ENCODE measurements at regions not wholly inside any gene's neighbourhood (a gene's known extent, or its start where the extent isn't known, plus 50 kb on each side); places are given as distances from the start of the nearest gene placed in this dataset.

GRCh38 chr10:2230478-2230877 lies 493.2 kb upstream of the ADARB2 start:
- Histone ChIP-seq H3K27ac (no peak overlapping the region), H3K4me3 (no peak overlapping the region), H3K4me1 (no peaks in the 10 kb centered on the region), H3K36me3 (no peaks in the 10 kb centered on the region), H3K27me3 (no peaks in the 10 kb centered on the region), H3K9me3 (peaks cover 7% of the 10 kb centered on the region)
- WGBS: 83% methylated on average over 1 of the region's 1 CpG
- DNase-seq (ENCODE audit: low spot score in 2 of 2): no peak
- TF ChIP-seq POLR2AphosphoS5 (IDR thresholded peaks at IDR 0.05) (no peak), CTCF (IDR thresholded peaks at IDR 0.05) (no peak), EP300 (IDR thresholded peaks at IDR 0.05) (no peak), POLR2A (IDR thresholded peaks at IDR 0.05) (no peak)

- 76% methylated on average over 5 of the region's 5 CpGs for WGBS
- H3K9me3 ChIP-seq: peaks cover 7% of the 10 kb centered on the region
- no peak overlapping the region for H3K4me3 ChIP-seq
- TF ChIP-seq POLR2A (IDR thresholded peaks at IDR 0.05): no peak
- TF ChIP-seq POLR2AphosphoS5 (IDR thresholded peaks at IDR 0.05): no peak
- no peaks in the 10 kb centered on the region for H3K4me1 ChIP-seq
- H3K27me3 ChIP-seq: no peaks in the 10 kb centered on the region
- no peaks in the 10 kb centered on the region for H3K36me3 ChIP-seq
- H3K27ac ChIP-seq: no peak overlapping the region
- no peak for DNase-seq (ENCODE audit: low spot score in 2 of 2)
Observed at GRCh38 chr10:2228320-2228901, 491.1 kb upstream of the ADARB2 start.

GRCh38 chr10:2225609-2226008 lies 488.3 kb upstream of the ADARB2 start:
- no peaks in the 10 kb centered on the region for H3K4me1 ChIP-seq
- no peak for DNase-seq (ENCODE audit: low spot score in 2 of 2)
- no peak for TF ChIP-seq EP300 (IDR thresholded peaks at IDR 0.05)
- no peak for TF ChIP-seq CTCF (IDR thresholded peaks at IDR 0.05)
- TF ChIP-seq POLR2AphosphoS5 (IDR thresholded peaks at IDR 0.05): no peak
- TF ChIP-seq POLR2A (IDR thresholded peaks at IDR 0.05): no peak
- H3K4me3 ChIP-seq: no peak overlapping the region
- WGBS: 61% methylated on average over 9 of the region's 10 CpGs
- no peaks in the 10 kb centered on the region for H3K27me3 ChIP-seq
- no peak overlapping the region for H3K27ac ChIP-seq
- H3K9me3 ChIP-seq: peaks cover 7% of the 10 kb centered on the region
- no peaks in the 10 kb centered on the region for H3K36me3 ChIP-seq

- TF ChIP-seq CTCF (IDR thresholded peaks at IDR 0.05): no peak
- no peak for TF ChIP-seq POLR2A (IDR thresholded peaks at IDR 0.05)
- no peak for TF ChIP-seq EP300 (IDR thresholded peaks at IDR 0.05)
- no peak for TF ChIP-seq POLR2AphosphoS5 (IDR thresholded peaks at IDR 0.05)
- Histone ChIP-seq H3K9me3 (peaks cover 7% of the 10 kb centered on the region), H3K27me3 (no peaks in the 10 kb centered on the region), H3K4me1 (no peaks in the 10 kb centered on the region), H3K4me3 (no peak overlapping the region), H3K36me3 (no peaks in the 10 kb centered on the region), H3K27ac (no peak overlapping the region)
- 85% methylated on average over 8 of the region's 8 CpGs for WGBS
- no peak for DNase-seq (ENCODE audit: low spot score in 2 of 2)
Observed at GRCh38 chr10:2223548-2224320, 486.4 kb upstream of the ADARB2 start.

- 73% methylated on average over 6 of the region's 6 CpGs for WGBS
- Histone ChIP-seq H3K27ac (no peak overlapping the region), H3K4me1 (no peaks in the 10 kb centered on the region), H3K36me3 (no peaks in the 10 kb centered on the region), H3K27me3 (no peaks in the 10 kb centered on the region), H3K4me3 (no peak overlapping the region), H3K9me3 (peaks cover 7% of the 10 kb centered on the region)
- no peak for DNase-seq (ENCODE audit: low spot score in 2 of 2)
- no peak for TF ChIP-seq POLR2A (IDR thresholded peaks at IDR 0.05)
- no peak for TF ChIP-seq EP300 (IDR thresholded peaks at IDR 0.05)
- TF ChIP-seq POLR2AphosphoS5 (IDR thresholded peaks at IDR 0.05): no peak
- no peak for TF ChIP-seq CTCF (IDR thresholded peaks at IDR 0.05)
Observed at GRCh38 chr10:2222631-2223030, 485.3 kb upstream of the ADARB2 start.

All from suprapubic skin (tissue), 4 donors.